ENCODE measurements at regions not wholly inside any gene's neighbourhood (a gene's known extent, or its start where the extent isn't known, plus 50 kb on each side); places are given as distances from the start of the nearest gene placed in this dataset.

GRCh38 chr14:106346534-106347290, 820.3 kb downstream of the TMEM121 start:
- BruUV-seq (replicated peaks) = no TSS peak
- no peaks in the 10 kb centered on the region for H3K36me3 Mint-ChIP-seq (ENCODE audit: insufficient read depth, unreplicated experiment)

GRCh38 chr14:106347291-106347778, 821.0 kb downstream of the TMEM121 start:
- Histone ChIP-seq H3K36me3 (ENCODE audit: control insufficient read depth, insufficient read depth, low read length) (no peaks in the 10 kb centered on the region), H3K4me1 (no peaks in the 10 kb centered on the region), H3K4me3 (ENCODE audit: low read depth, low read length) (no peak overlapping the region), H3K9me3 (no peaks in the 10 kb centered on the region), H3K27me3 (replicated peaks; ENCODE audit: control insufficient read depth, insufficient read depth, low read length) (no peaks in the 10 kb centered on the region)
- Mint-ChIP-seq H3K4me1 (ENCODE audit: low read depth, unreplicated experiment) (no peaks in the 10 kb centered on the region), H3K36me3 (ENCODE audit: insufficient read depth, unreplicated experiment) (no peaks in the 10 kb centered on the region), H3K27ac (ENCODE audit: unreplicated experiment) (no peak overlapping the region), H3K4me3 (ENCODE audit: unreplicated experiment) (no peak overlapping the region), H3K27me3 (ENCODE audit: insufficient read depth, unreplicated experiment) (peaks cover 23% of the 10 kb centered on the region), H3K9me3 (ENCODE audit: unreplicated experiment) (no peaks in the 10 kb centered on the region)
- ChIA-PET POLR2A (no interaction called here), CTCF (no interaction called here)
- intact Hi-C loops (cut with micrococcal nuclease; ENCODE audit: unreplicated experiment) = no loop called here
- DNase-seq = no peak
- BruUV-seq (replicated peaks) = no TSS peak
- no peak for TF ChIP-seq CTCF (IDR thresholded peaks at IDR 0.05; ENCODE audit: insufficient read depth in 1 of 2, low read depth in 1 of 2, low read length in 1 of 2, severe bottlenecking in 1 of 2, unreplicated experiment in 1 of 2)

More at GRCh38 chr14:106346534-106347290, 820.3 kb downstream of the TMEM121 start:
- Mint-ChIP-seq H3K4me3 (ENCODE audit: unreplicated experiment) (no peak overlapping the region), H3K9me3 (ENCODE audit: unreplicated experiment) (no peaks in the 10 kb centered on the region), H3K27ac (ENCODE audit: unreplicated experiment) (no peak overlapping the region), H3K4me1 (ENCODE audit: low read depth, unreplicated experiment) (no peaks in the 10 kb centered on the region), H3K27me3 (ENCODE audit: insufficient read depth, unreplicated experiment) (peaks cover 23% of the 10 kb centered on the region)
- CTCF ChIA-PET = no interaction called here
- no peaks in the 10 kb centered on the region for H3K4me1 ChIP-seq
- H3K9me3 ChIP-seq = no peaks in the 10 kb centered on the region
- no peaks in the 10 kb centered on the region for H3K27me3 ChIP-seq (replicated peaks; ENCODE audit: control insufficient read depth, insufficient read depth, low read length)
- TF ChIP-seq CTCF (IDR thresholded peaks at IDR 0.05; ENCODE audit: insufficient read depth in 1 of 2, low read depth in 1 of 2, low read length in 1 of 2, severe bottlenecking in 1 of 2, unreplicated experiment in 1 of 2) = no peak
- POLR2A ChIA-PET = no interaction called here
- DNase-seq = no peak
- H3K36me3 ChIP-seq (ENCODE audit: control insufficient read depth, insufficient read depth, low read length) = no peaks in the 10 kb centered on the region
- H3K4me3 ChIP-seq (ENCODE audit: low read depth, low read length) = no peak overlapping the region
- intact Hi-C loops (cut with micrococcal nuclease; ENCODE audit: unreplicated experiment) = no loop called here

DNA sequence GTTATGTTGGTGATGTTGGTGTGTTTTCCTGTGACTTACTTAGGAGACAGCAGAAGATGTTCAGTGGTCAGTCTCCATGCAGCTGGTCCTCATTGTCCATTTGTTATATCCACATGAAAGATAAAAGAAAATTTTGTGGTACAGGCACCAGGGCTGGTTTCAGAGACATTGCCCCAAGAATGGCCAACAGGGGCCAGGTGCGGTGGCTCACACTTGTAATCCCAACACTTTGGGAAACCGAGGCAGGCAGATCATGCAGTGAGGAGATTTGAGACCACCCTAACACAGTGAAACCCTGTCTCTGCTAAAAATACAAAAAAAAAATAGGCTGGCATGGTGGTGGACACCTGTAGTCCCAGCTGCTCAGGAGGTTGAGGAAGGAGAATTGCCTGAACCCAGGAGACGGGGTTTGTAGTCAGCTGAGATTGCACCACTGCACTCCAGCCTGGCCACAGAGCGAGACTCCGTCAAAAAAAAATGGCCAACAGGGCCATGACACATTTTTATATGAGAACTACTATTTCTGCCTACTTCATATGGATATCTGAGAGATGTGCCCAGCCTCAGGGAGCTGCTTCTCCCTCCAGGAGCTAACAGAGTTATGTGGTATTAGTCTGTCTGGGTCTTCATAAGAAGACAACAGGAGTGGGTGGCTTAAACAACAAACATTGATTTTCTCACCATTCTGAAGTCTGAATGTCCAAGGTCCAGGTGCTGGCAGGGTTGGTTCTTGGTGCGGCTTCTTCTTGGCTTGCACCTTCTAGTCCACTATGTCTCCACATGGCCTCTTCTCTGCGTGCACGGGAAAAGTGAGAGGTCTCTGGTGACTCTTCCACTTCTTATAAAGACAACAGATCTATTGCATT, 821.7 kb downstream of the TMEM121 start:
- H3K27me3 Mint-ChIP-seq (ENCODE audit: insufficient read depth, unreplicated experiment) = peaks cover 26% of the 10 kb centered on the region
- H3K4me1 Mint-ChIP-seq (ENCODE audit: low read depth, unreplicated experiment) = no peaks in the 10 kb centered on the region
- ChIA-PET POLR2A (no interaction called here), CTCF (no interaction called here)
- Histone ChIP-seq H3K27me3 (replicated peaks; ENCODE audit: control insufficient read depth, insufficient read depth, low read length) (no peaks in the 10 kb centered on the region), H3K4me1 (no peaks in the 10 kb centered on the region), H3K4me3 (ENCODE audit: low read depth, low read length) (no peak overlapping the region), H3K36me3 (ENCODE audit: control insufficient read depth, insufficient read depth, low read length) (no peaks in the 10 kb centered on the region), H3K9me3 (no peaks in the 10 kb centered on the region)
- TF ChIP-seq CTCF (IDR thresholded peaks at IDR 0.05; ENCODE audit: insufficient read depth in 1 of 2, low read depth in 1 of 2, low read length in 1 of 2, severe bottlenecking in 1 of 2, unreplicated experiment in 1 of 2) = no peak
- H3K4me3 Mint-ChIP-seq (ENCODE audit: unreplicated experiment) = no peak overlapping the region
- no peaks in the 10 kb centered on the region for H3K36me3 Mint-ChIP-seq (ENCODE audit: insufficient read depth, unreplicated experiment)
- H3K9me3 Mint-ChIP-seq (ENCODE audit: unreplicated experiment) = no peaks in the 10 kb centered on the region
- intact Hi-C loops (cut with micrococcal nuclease; ENCODE audit: unreplicated experiment) = no loop called here
- H3K27ac Mint-ChIP-seq (ENCODE audit: unreplicated experiment) = no peak overlapping the region
- DNase-seq = no peak
- no TSS peak for BruUV-seq (replicated peaks)
